ENCODE measurements at regions not wholly inside any gene's neighbourhood (a gene's known extent, or its start where the extent isn't known, plus 50 kb on each side); places are given as distances from the start of the nearest gene placed in this dataset.

- TF ChIP-seq, protein P1, sequence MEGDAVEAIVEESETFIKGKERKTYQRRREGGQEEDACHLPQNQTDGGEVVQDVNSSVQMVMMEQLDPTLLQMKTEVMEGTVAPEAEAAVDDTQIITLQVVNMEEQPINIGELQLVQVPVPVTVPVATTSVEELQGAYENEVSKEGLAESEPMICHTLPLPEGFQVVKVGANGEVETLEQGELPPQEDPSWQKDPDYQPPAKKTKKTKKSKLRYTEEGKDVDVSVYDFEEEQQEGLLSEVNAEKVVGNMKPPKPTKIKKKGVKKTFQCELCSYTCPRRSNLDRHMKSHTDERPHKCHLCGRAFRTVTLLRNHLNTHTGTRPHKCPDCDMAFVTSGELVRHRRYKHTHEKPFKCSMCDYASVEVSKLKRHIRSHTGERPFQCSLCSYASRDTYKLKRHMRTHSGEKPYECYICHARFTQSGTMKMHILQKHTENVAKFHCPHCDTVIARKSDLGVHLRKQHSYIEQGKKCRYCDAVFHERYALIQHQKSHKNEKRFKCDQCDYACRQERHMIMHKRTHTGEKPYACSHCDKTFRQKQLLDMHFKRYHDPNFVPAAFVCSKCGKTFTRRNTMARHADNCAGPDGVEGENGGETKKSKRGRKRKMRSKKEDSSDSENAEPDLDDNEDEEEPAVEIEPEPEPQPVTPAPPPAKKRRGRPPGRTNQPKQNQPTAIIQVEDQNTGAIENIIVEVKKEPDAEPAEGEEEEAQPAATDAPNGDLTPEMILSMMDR (IDR thresholded peaks at IDR 0.05): no peak
- no peak for TF ChIP-seq POLR2A (IDR thresholded peaks at IDR 0.05; ENCODE audit: low read depth)
Observed at GRCh38 chr7:25395976-25396375, 167.7 kb upstream of the NPVF start.
